GM19395 (cell line): ENCODE measurements at regions not wholly inside any gene's neighbourhood (a gene's known extent, or its start where the extent isn't known, plus 50 kb on each side); places are given as distances from the start of the nearest gene placed in this dataset.
A peak's percentile ranks its signal among the peaks of the same experiment; 100 is the strongest.

Source experiments
- ATAC-seq: cut with Tn5 transposase; IDR thresholded peaks from one replicate; pipeline ENCODE4 v1.9.1; 2021; ENCODE audit warnings: mild to moderate bottlenecking, moderate library complexity; ENCODE audit not compliant: unreplicated experiment

- no peak for ATAC-seq
Measured at GRCh38 chr12:22981711-22982110, 356.7 kb downstream of the ETNK1 start.

GRCh38 chr12:22982635-22983034 lies 357.7 kb downstream of the ETNK1 start:
- ATAC-seq: no peak

- no peak for ATAC-seq
Measured at GRCh38 chr12:22986997-22987396, 362.0 kb downstream of the ETNK1 start.

GRCh38 chr12:22990501-22990900 lies 365.5 kb downstream of the ETNK1 start:
- no peak for ATAC-seq

- ATAC-seq: no peak
Measured at GRCh38 chr12:22991250-22991844, 366.4 kb downstream of the ETNK1 start.

- no peak for ATAC-seq
Measured at GRCh38 chr12:22993609-22994315, 368.8 kb downstream of the ETNK1 start.

- no peak for ATAC-seq
Measured at GRCh38 chr12:22994316-22994675, 369.3 kb downstream of the ETNK1 start.

- no peak for ATAC-seq
Measured at GRCh38 chr12:23001487-23001886, 376.5 kb downstream of the ETNK1 start.

- no peak for ATAC-seq
Measured at GRCh38 chr12:23002381-23002780, 377.4 kb downstream of the ETNK1 start.

GRCh38 chr12:23004473-23005020 lies 379.6 kb downstream of the ETNK1 start:
- ATAC-seq: no peak

GRCh38 chr12:23005387-23005786 lies 380.4 kb downstream of the ETNK1 start:
- ATAC-seq: no peak

GRCh38 chr12:23006413-23006812 lies 381.4 kb downstream of the ETNK1 start:
- ATAC-seq: no peak

- no peak for ATAC-seq
Measured at GRCh38 chr12:23008623-23009022, 383.7 kb downstream of the ETNK1 start.

- ATAC-seq: no peak
Measured at GRCh38 chr12:23014749-23015148, 389.8 kb downstream of the ETNK1 start.

GRCh38 chr12:23025372-23026016 lies 400.5 kb downstream of the ETNK1 start:
- no peak for ATAC-seq

- no peak for ATAC-seq
Measured at GRCh38 chr12:23028158-23028802, 403.3 kb downstream of the ETNK1 start.

GRCh38 chr12:23029185-23029584 lies 404.2 kb downstream of the ETNK1 start:
- ATAC-seq: no peak

GRCh38 chr12:23039834-23040233 lies 414.9 kb downstream of the ETNK1 start:
- ATAC-seq: no peak

- ATAC-seq: no peak
Measured at GRCh38 chr12:23041774-23042173, 416.8 kb downstream of the ETNK1 start.

- ATAC-seq: no peak
Measured at GRCh38 chr12:23043646-23044045, 418.7 kb downstream of the ETNK1 start.

GRCh38 chr12:23049180-23049579 lies 424.2 kb downstream of the ETNK1 start:
- peak; percentile 90 for ATAC-seq

- ATAC-seq: no peak
Measured at GRCh38 chr12:23055004-23055403, 430.0 kb downstream of the ETNK1 start.
